ENCODE measurements at regions not wholly inside any gene's neighbourhood (a gene's known extent, or its start where the extent isn't known, plus 50 kb on each side); places are given as distances from the start of the nearest gene placed in this dataset.
"Not testable (repeated sequence)": the region's sequence is repeated elsewhere in the genome, so short reads cannot be mapped to it uniquely, and the experiment has no call there.

DNA sequence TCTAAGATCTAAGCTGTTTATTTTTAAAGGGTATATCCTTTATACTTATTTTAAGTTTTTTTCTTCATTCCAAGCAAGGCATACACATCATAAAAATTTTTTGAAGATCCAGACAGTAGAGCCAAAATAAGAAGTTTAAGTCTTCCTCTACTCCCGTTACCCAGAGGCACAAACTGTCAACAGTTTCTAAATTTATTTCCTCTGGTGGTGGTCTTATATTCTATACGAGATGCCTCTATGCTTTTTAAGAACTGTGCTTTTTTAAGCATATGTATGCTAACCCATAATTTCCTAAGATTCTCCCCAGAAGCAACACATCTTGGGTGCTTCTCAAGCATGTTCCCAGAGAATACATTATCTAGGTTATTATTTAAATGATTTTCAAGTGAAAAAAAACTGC lies 383.6 kb downstream of the COG6 start:
- no peak overlapping the region for H3K4me3 ChIP-seq (ENCODE audit: low read depth, low read length)
- TF ChIP-seq, protein P1, sequence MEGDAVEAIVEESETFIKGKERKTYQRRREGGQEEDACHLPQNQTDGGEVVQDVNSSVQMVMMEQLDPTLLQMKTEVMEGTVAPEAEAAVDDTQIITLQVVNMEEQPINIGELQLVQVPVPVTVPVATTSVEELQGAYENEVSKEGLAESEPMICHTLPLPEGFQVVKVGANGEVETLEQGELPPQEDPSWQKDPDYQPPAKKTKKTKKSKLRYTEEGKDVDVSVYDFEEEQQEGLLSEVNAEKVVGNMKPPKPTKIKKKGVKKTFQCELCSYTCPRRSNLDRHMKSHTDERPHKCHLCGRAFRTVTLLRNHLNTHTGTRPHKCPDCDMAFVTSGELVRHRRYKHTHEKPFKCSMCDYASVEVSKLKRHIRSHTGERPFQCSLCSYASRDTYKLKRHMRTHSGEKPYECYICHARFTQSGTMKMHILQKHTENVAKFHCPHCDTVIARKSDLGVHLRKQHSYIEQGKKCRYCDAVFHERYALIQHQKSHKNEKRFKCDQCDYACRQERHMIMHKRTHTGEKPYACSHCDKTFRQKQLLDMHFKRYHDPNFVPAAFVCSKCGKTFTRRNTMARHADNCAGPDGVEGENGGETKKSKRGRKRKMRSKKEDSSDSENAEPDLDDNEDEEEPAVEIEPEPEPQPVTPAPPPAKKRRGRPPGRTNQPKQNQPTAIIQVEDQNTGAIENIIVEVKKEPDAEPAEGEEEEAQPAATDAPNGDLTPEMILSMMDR (conservative IDR thresholded peaks at IDR 0.05; ENCODE audit: low read depth, low read length) = no peak
- DNase-seq (ENCODE audit: low read depth) = no peak

DNA sequence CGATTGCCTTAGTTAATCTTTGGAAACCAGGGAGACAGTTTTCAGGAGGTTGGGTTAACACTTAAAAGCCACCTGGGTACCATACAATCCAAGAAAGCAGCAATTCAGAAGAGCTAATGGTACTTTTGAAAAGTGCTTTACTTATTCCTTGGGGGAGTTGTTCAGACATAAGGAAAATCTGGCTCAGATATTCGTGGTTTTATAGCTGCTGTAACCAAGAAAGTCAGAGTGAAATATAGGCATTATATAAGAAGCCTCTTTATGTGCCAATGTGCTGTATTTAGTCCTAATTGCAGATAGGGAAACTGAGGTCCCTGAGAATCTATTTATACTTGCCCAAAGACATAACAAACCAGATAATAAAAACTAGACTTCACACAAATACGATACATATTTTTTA lies 387.5 kb downstream of the COG6 start:
- H3K4me3 ChIP-seq (ENCODE audit: low read depth, low read length) = no peak overlapping the region
- TF ChIP-seq, protein P1 (conservative IDR thresholded peaks at IDR 0.05; ENCODE audit: low read depth, low read length) = no peak
- DNase-seq (ENCODE audit: low read depth) = no peak

DNA sequence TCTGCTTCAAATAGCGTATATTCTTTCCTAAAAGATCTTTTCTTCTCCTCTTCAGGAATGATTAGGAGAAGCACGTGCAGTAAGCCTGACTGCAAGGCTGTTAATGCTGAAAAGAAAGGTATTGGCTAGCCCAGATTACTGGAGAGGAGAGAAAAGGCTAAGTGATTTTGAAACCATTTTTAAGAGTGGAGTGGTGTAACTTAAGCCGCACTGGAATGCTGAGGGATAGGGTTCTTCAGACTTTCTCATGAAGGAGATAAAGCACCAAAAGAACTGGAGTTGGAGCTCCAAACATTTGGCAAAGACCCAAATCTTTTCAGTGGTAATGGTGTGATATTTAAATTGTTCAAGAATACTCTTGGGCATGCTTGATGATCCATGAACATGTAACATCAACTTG lies 388.3 kb downstream of the COG6 start:
- H3K4me3 ChIP-seq (ENCODE audit: low read depth, low read length) = no peak overlapping the region
- DNase-seq (ENCODE audit: low read depth) = no peak
- TF ChIP-seq, protein P1 (conservative IDR thresholded peaks at IDR 0.05; ENCODE audit: low read depth, low read length) = no peak

- no peak for DNase-seq (ENCODE audit: low read depth)
- H3K4me3 ChIP-seq (ENCODE audit: low read depth, low read length) = no peak overlapping the region
- TF ChIP-seq, protein P1 (conservative IDR thresholded peaks at IDR 0.05; ENCODE audit: low read depth, low read length) = no peak
These were observed 391.9 kb downstream of the COG6 start for GRCh38 chr13:40047322-40047771.

DNA sequence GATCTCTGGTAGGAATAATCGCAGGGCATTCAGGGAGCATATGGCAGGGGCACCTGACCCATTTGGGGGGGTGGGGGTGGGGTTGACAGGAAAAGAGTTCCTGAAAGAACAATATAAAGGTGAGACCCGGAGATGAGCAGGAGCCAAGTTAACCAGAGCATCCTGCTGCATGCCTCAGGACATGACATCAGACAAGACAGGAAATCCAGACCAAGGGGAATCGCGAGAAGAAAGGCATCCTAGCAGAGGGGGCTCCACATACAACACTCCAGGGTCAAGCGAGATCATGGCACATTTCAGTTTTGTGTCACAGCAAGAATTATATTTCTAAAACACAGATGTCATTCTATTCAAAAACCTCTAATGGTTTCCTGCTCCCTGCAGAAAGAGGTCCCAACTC lies 393.1 kb downstream of the COG6 start:
- no peak overlapping the region for H3K4me3 ChIP-seq (ENCODE audit: low read depth, low read length)
- no peak for DNase-seq (ENCODE audit: low read depth)
- TF ChIP-seq, protein P1 (conservative IDR thresholded peaks at IDR 0.05; ENCODE audit: low read depth, low read length) = no peak

DNA sequence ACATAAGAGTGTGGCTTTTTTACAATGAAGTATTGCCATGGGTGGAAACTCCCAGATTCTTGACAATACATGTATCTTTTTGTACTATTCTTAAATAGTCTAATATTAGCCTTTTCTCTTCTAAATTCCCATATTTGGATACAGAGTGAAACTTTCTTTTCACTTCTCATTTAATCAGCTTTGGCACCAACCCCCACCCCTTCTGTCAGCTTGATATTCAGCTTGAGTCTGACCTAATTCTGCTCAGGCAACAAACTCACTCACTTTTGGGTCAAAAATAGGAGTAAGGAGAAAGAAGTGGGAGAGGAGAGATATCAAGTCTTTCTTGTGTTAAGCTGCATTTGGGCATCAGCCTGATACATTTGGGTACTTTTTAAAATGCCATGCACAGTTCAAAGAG lies 397.5 kb downstream of the COG6 start:
- TF ChIP-seq, protein P1 (conservative IDR thresholded peaks at IDR 0.05; ENCODE audit: low read depth, low read length) = no peak
- no peak overlapping the region for H3K4me3 ChIP-seq (ENCODE audit: low read depth, low read length)
- no peak for DNase-seq (ENCODE audit: low read depth)

GRCh38 chr13:40053401-40053800 lies 397.9 kb downstream of the COG6 start:
- TF ChIP-seq, protein P1 (conservative IDR thresholded peaks at IDR 0.05; ENCODE audit: low read depth, low read length) = no peak
- DNase-seq (ENCODE audit: low read depth) = no peak

DNA sequence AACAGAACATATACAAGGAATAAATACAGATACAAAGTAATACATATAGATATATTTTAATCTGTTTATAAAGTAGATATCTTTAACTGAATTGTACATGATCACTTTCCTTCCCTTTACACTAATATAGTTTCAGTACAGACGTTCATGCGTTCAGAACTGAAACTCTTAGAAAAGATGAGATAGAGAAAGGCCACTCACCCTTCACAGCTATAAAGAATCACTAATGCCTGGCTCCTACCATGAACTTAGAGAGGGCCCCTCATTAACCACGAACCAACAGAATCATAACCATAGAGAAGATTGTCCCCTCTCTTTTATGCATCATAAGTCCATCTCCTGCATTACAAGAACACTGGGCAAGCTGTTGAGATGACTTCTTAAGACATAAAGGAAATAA lies 399.0 kb downstream of the COG6 start:
- not testable (repeated sequence) for DNase-seq (ENCODE audit: low read depth); H3K4me3 ChIP-seq (ENCODE audit: low read depth, low read length)

More at GRCh38 chr13:40053401-40053800, 397.9 kb downstream of the COG6 start:
- H3K4me3 ChIP-seq (ENCODE audit: low read depth, low read length) = no peak overlapping the region

All from choroid plexus epithelial cell (primary cell).